GM12878 (cell line): ENCODE measurements at regions not wholly inside any gene's neighbourhood (a gene's known extent, or its start where the extent isn't known, plus 50 kb on each side); places are given as distances from the start of the nearest gene placed in this dataset.

Experiments
- ATAC-seq: fragments of 200-7000 bp; cut with Tn5 transposase; 3 replicates; pipeline ENCODE4 v1.9.1; 2020; ENCODE audit warnings: mild to moderate bottlenecking, moderate library complexity
- BruUV-seq: library from RNA; stranded (reverse); fragments of 400-500 nt; replicated peaks from 2 replicates; lab custom pipeline; 2021; lab: Mats Ljungman, UMichigan
- CTCF ChIA-PET: fragments of 300-600 bp; sonication (Branson Sonifier 250); formaldehyde crosslinking; extraction: SDS; loops from one replicate; lab custom pipeline; 2021; ENCODE audit warnings: inconsistent platforms; lab: Yijun Ruan, JAX
- POLR2A ChIA-PET: fragments of 350-600 bp; formaldehyde crosslinking; extraction: SDS; loops from one replicate; lab custom pipeline; 2021; ENCODE audit warnings: inconsistent platforms; lab: Charles Lee
- RAD21 ChIA-PET: fragments of 300-600 bp; sonication (Branson Sonifier 250); formaldehyde crosslinking; loops from one replicate; lab custom pipeline; 2023; ENCODE audit warnings: antibody characterized with exemption; ENCODE audit not compliant: unreplicated experiment; lab: Charles Lee
- SMC1A ChIA-PET: fragments of 300-600 bp; sonication (Branson Sonifier 250); formaldehyde crosslinking; loops from one replicate; lab custom pipeline; 2023; ENCODE audit not compliant: unreplicated experiment, uncharacterized antibody; lab: Charles Lee
- DNase-seq: peaks from one replicate; pipeline ENCODE4 v3.0.0-alpha.2; 2011; ENCODE audit warnings: low read depth, low spot score
- FAIRE-seq: peaks from 3 replicates; lab custom pipeline; 2011; peaks lifted over from hg19 to GRCh38; lab: Jason Lieb, UNC
- H2AFZ ChIP-seq: 2 replicates; pipeline ENCODE4 v1.6.0; 2011; ENCODE audit warnings: low read depth, low read length, control low read depth; ENCODE audit not compliant: control insufficient read depth
- H3K27ac ChIP-seq: 2 replicates; pipeline ENCODE4 v1.5.1; 2011; ENCODE audit warnings: control low read depth; ENCODE audit not compliant: control insufficient read depth, insufficient read depth
- H3K27me3 ChIP-seq, 2 experiments: replicated peaks in 1 of 2; 2 replicates each; pipeline versions ENCODE4 v1.6.0 to v1.6.1; 2011; ENCODE audit warnings: low read length in 1 of 2; ENCODE audit not compliant: control insufficient read depth in 2 of 2, insufficient read depth in 2 of 2
- H3K36me3 ChIP-seq, 2 experiments: 2 replicates each; pipeline ENCODE4 v1.5.1; 2011; ENCODE audit warnings: low read length in 1 of 2; ENCODE audit not compliant: control insufficient read depth in 2 of 2, insufficient read depth in 2 of 2
- H3K4me1 ChIP-seq: 2 replicates; pipeline ENCODE4 v1.6.1; 2011; ENCODE audit warnings: mild to moderate bottlenecking, low read length, moderate library complexity, mixed read lengths; ENCODE audit not compliant: control insufficient read depth, insufficient read depth
- H3K4me2 ChIP-seq: 2 replicates; pipeline ENCODE4 v1.6.0; 2011; ENCODE audit warnings: control low read depth; ENCODE audit not compliant: control insufficient read depth, insufficient read depth
- H3K4me3 ChIP-seq: fragments of 200-600 bp; sonication (generic); 2 replicates; pipeline ENCODE4 v1.5.1; 2016
- H3K79me2 ChIP-seq: 2 replicates; pipeline ENCODE4 v1.6.0; 2011; ENCODE audit warnings: low read length; ENCODE audit not compliant: control insufficient read depth, insufficient read depth
- H3K9ac ChIP-seq: 2 replicates; pipeline ENCODE4 v1.8.0; 2011; ENCODE audit warnings: low read length, control low read depth, mixed read lengths; ENCODE audit not compliant: control insufficient read depth, insufficient read depth
- H3K9me3 ChIP-seq: replicated peaks from 3 replicates; pipeline ENCODE4 v1.5.1; 2011; ENCODE audit warnings: mild to moderate bottlenecking, low read length; ENCODE audit not compliant: control insufficient read depth, insufficient read depth
- H4K20me1 ChIP-seq: 2 replicates; pipeline ENCODE4 v1.6.0; 2011; ENCODE audit not compliant: control insufficient read depth, insufficient read depth
- CBFB ChIP-seq: IDR thresholded peaks from 2 replicates; pipeline ENCODE4 v1.6.1; 2016; ENCODE audit warnings: antibody characterized with exemption, low read depth
- HCFC1 ChIP-seq: fragments of 150-350 bp; IDR thresholded peaks from 2 replicates; pipeline ENCODE4 v1.6.1; 2014; ENCODE audit warnings: low read length
- IRF3 ChIP-seq: fragments of 450-650 bp; IDR thresholded peaks from 2 replicates; pipeline ENCODE4 v1.6.1; 2014; ENCODE audit warnings: mild to moderate bottlenecking
- KDM1A ChIP-seq: fragments of 200-600 bp; sonication (generic); IDR thresholded peaks from 2 replicates; pipeline ENCODE4 v1.6.1; 2016; ENCODE audit warnings: borderline replicate concordance
- NFYB ChIP-seq: IDR thresholded peaks from 2 replicates; pipeline ENCODE4 v1.6.1; 2011; ENCODE audit warnings: low read depth, mild to moderate bottlenecking, low read length, improper control_type of control experiment, moderate library complexity; ENCODE audit not compliant: insufficient read depth
- NRF1 ChIP-seq: conservative IDR thresholded peaks from 2 replicates; pipeline ENCODE4 v1.6.1; 2011; ENCODE audit warnings: mild to moderate bottlenecking, low read depth, low read length, improper control_type of control experiment
- SUZ12 ChIP-seq: fragments of 200-600 bp; sonication (generic); IDR thresholded peaks from one replicate; pipeline ENCODE4 v1.6.1; 2018; ENCODE audit warnings: antibody characterized with exemption, mild to moderate bottlenecking; ENCODE audit not compliant: unreplicated experiment
- TAF1 ChIP-seq: IDR thresholded peaks from 2 replicates; pipeline ENCODE4 v1.6.1; 2011; ENCODE audit warnings: mild to moderate bottlenecking, low read depth, low read length, borderline replicate concordance
- USF1 ChIP-seq: IDR thresholded peaks from 2 replicates; pipeline ENCODE4 v1.6.1; 2011; ENCODE audit warnings: borderline replicate concordance, low read depth, mild to moderate bottlenecking, moderate library complexity, mixed read lengths, low read length; ENCODE audit not compliant: insufficient read depth; ENCODE audit errors: extremely low read length
- ZNF592 ChIP-seq: fragments of 450-650 bp; IDR thresholded peaks from 2 replicates; pipeline ENCODE4 v1.6.1; 2017; ENCODE audit warnings: mild to moderate bottlenecking, moderate library complexity
- WGBS: methylation state at CpG from one replicate; pipeline ENCODE4 v1.1.6; 2016; ENCODE audit warnings: low lambda C conversion rate; ENCODE audit not compliant: insufficient replicate concordance, insufficient coverage; ENCODE audit errors: missing lambda C conversion rate; 5-methylcytosine and 5-hydroxymethylcytosine counted together
- in situ Hi-C: fragments of 300-500 bp; cut with MboI; formaldehyde crosslinking; loops from 9 replicates; pipeline ENCODE4 v1.14.3; 2018; ENCODE audit warnings: mixed read lengths
- intact Hi-C: fragments of 100-400 bp; cut with micrococcal nuclease; formaldehyde crosslinking; loops from one replicate; pipeline ENCODE4 v1.14.2; 2022; ENCODE audit not compliant: unreplicated experiment

- TF ChIP-seq NFYB: no peak
- TF ChIP-seq CBFB: no peak
- TF ChIP-seq IRF3: no peak
- TF ChIP-seq SUZ12: no peak
- no peak for TF ChIP-seq USF1
- TF ChIP-seq NRF1: no peak
- TF ChIP-seq KDM1A: no peak
- TF ChIP-seq TAF1: no peak
- no peak for TF ChIP-seq ZNF592
- TF ChIP-seq HCFC1: no peak
- TF ChIP-seq, all 136 proteins: peak for 0
- no peaks in the 10 kb centered on the region for H3K9me3 ChIP-seq
- no peak for FAIRE-seq
- no peaks in the 10 kb centered on the region for H3K79me2 ChIP-seq
- H2AFZ ChIP-seq: no peak overlapping the region
- no peak overlapping the region for H3K4me3 ChIP-seq
- intact Hi-C loops: no loop called here
- H4K20me1 ChIP-seq: no peaks in the 10 kb centered on the region
- ChIA-PET RAD21 (no interaction called here), CTCF (no interaction called here), POLR2A (no interaction called here), SMC1A (interaction anchor here (1.0 kb wide), 1 partner anchor 22 kb away, joined by 3 read pairs; no protein-coding TSS in a partner anchor)
- H3K4me1 ChIP-seq: no peaks in the 10 kb centered on the region
- H3K36me3 ChIP-seq: no peaks in the 10 kb centered on the region
- ATAC-seq: no peak
- H3K9ac ChIP-seq: no peak overlapping the region
- H3K4me2 ChIP-seq: no peak overlapping the region
- in situ Hi-C loops: no loop called here
- BruUV-seq: no TSS peak
- no peaks in the 10 kb centered on the region; a peak in 1 of 4 replicates for H3K27me3 ChIP-seq
- 2% methylated on average over 6 of the region's 6 CpGs for WGBS
- H3K27ac ChIP-seq: no peak overlapping the region
- DNase-seq: no peak
These were observed 62.0 kb upstream of the AKR1E2 start for GRCh38 chr10:4763960-4764428.
